Stimulated activated CD4-positive, alpha-beta T cell treated with anti-CD3 and anti-CD28 coated beads, Interleukin-1b, Interleukin-23, amount 100 ng/mL, for 4 hours (primary cell): ENCODE measurements at regions not wholly inside any gene's neighbourhood (a gene's known extent, or its start where the extent isn't known, plus 50 kb on each side); places are given as distances from the start of the nearest gene placed in this dataset.
"Not testable (repeated sequence)": the region's sequence is repeated elsewhere in the genome, so short reads cannot be mapped to it uniquely, and the experiment has no call there.

Source experiments
- DNase-seq, 2 donors: peaks; one replicate each; pipeline ENCODE4 v3.0.0-alpha.2; 2020; ENCODE audit warnings: low read depth in 2 of 2

- not testable (repeated sequence) for DNase-seq
Measured at GRCh38 chrX:150125045-150125444, 186.8 kb upstream of the EOLA2 start.

DNA sequence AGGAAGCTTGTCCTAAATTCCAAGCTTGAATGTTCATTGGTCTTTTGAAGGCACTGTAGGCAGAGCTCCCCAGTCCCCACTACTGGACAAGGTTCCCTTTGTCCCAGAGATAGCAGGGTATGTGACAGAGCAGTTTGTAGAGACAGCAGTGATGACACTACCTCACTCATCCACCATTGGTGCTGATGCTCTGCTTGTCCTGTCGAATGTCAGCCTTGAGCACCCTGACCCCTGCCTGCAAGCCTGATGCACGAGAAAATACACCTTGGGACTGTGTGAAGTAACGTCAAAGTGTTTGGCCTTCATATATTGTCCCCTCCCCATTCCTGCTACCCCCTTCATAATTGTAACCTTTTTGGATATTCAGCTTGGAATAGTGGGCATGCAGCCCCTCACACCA, 188.9 kb upstream of the EOLA2 start:
- DNase-seq, result no peak

- no peak for DNase-seq
Measured at GRCh38 chrX:150143721-150144440, 205.6 kb upstream of the EOLA2 start.

DNA sequence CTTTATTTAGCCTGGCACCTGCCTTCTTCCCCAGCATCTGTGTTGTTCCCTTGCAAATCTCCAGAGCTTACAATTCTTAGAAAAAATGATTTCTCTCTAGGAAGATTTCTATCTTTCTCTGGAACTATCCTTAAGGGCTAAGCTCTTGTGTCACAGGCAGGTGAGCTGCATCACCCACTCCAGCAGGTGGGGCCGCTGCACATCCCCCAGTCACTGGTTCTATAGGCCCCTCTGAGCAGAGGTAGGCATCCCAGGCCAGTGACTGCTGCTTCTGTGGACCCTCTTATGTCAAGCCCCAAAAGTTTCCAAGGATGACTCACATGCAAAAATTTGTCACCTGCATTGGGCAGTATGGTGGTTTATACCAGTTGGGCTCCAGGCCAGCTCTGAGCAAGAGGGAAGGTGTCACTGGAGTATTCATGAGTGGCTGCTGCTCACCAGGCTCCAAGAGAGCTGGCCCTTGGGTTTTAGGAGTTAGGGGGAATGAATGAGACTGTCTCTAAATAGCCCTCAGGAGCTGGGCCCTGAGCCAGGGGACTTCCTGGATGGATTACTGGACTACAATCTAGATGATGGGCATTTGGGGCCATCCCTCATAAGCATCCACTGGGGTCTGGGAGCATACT, 208.1 kb upstream of the EOLA2 start:
- no peak for DNase-seq

DNA sequence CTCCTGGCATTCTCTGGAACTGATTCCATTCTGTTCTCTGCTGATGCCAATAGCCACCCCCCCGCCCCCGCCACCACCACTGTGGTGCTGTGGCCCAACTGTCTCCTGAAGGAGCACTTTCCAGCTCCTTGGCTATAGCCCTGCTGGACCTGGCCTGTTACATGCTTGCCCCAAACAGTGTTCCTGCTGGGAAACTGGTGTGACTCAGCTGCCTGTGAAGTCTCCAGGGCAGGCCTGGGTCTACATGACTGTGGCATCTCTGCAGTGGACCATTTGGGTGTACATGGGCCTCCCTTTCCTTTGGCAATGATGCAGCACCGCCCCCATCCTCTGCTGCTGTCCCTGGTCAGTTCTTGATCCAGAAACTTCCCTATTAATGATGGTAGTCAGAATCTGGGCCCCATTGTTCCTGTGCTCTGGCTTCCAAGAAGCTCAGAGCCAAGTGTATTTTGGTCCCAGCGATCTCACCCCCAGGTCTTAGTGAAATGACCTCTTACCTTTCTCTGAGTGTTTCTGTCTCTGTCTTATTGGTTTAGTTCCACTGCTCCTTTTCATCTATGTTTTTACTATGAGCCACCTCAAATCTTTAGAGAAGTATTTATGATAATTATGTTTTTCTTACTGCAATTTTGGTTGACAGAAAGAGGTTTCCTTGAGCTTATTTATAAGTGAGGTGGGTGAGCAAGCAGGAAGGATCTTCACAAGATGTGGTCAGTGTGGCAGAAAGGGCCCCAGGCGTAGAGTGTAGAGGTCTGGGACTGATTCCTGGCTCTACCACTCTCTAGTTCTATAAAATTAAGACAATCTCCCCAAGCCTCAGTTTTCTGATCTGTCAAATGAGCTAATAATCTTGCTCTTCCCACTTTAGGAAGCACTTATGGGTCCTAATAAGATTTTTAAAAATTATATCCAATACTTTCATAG, 210.7 kb upstream of the EOLA2 start:
- no peak for DNase-seq

DNA sequence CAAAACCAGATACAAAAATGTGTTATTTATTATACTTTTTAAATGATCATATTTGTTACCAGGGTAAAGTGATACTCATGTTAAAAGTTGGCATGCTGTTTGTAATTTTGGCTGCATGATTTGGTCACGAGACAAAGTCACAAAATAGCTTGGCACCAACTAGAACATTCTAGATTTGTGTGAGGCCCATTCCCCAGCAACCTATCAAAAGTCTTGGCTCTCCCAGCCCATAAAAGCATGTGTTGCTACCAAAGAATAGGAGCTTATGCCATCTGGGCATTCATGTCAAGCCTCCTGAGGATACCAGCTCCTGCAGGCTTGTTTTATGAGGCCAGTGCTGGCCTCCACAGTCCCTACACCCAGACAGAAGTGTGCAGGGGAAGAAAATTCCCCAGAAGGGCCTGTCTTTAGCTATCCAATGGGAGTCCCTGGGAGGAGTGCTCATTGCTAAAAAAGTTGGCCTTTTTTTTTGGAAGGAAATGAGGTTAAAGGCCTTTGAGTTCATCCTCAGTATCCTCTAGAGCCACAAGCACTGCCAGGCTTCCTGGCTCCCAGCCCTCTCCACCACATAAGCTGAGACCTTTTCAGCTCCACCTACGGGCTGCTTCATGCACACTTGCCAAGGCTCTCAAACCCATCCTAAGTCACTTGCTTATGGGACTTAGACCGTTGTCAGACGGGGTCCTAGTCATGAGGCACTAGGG, 211.9 kb upstream of the EOLA2 start:
- no peak for DNase-seq

DNA sequence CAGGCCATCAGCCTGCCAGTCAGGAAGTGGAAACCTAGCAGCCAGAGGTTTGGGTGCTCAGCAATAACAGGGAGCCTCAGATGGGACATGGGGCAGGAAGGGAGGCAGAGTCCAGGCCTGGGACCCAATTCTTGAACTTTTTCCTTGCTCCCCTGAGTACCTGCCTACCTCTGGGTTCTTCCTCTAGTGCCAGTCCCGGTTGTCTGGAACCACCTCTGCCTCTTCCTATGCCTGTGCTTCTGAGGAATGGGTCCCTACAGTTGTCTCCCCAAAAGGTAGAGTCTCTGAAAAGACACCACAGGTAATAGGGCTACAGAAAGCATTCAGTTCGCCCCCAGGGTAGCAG, 212.4 kb upstream of the MAMLD1 start:
- no peak for DNase-seq

DNA sequence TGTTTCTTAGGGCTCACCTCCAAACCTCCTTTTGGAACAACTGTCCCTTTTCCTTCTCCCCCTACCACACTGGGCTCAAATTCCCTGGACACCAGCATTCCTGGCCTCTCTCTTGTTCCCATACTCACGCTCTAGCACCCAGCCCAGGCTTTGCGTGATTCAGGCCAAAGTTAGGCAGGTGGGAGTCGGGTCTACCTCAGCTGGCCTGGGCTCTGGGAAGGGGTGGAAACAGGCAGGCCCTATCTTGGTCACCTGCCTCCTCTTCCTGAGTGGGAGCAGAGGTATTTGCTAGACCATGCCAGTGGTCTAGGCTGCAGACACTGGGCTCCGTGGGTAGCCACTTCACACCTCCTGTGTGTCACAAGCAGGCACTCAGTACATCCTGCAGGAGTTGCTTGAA, 211.1 kb upstream of the MAMLD1 start:
- DNase-seq, result no peak

GRCh38 chrX:150152546-150152945, 210.6 kb upstream of the MAMLD1 start:
- DNase-seq, result no peak

- DNase-seq, result no peak
Measured at GRCh38 chrX:150155436-150156035, 207.6 kb upstream of the MAMLD1 start.

GRCh38 chrX:150156615-150157014, 206.5 kb upstream of the MAMLD1 start:
- no peak for DNase-seq

DNA sequence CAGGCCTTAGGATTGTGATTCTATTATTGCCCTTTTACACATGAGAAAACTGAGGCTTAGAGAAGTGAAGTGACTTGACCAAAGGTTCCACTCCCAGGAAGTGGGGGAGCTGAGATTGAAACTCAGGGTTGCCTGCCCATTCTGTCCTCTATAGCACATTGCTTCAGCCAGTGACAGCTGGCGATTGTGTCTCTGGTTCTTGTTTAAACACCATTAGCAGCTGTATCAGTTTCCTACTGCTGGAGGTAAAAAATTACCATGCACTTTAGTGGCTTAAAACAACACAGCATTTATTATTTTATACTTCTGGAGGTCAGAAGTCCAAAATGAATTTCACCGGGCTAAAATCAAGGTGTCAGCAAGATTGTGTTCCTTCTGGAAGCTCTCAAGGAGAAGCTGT, 205.8 kb upstream of the MAMLD1 start:
- no peak for DNase-seq

- no peak for DNase-seq
Measured at GRCh38 chrX:150158554-150159332, 204.4 kb upstream of the MAMLD1 start.

- no peak for DNase-seq
Measured at GRCh38 chrX:150159537-150159936, 203.6 kb upstream of the MAMLD1 start.

GRCh38 chrX:150160656-150161055, 202.5 kb upstream of the MAMLD1 start:
- no peak for DNase-seq

GRCh38 chrX:150161193-150161592, 201.9 kb upstream of the MAMLD1 start:
- DNase-seq, result no peak

- no peak for DNase-seq
Measured at GRCh38 chrX:150162141-150162540, 201.0 kb upstream of the MAMLD1 start.

DNA sequence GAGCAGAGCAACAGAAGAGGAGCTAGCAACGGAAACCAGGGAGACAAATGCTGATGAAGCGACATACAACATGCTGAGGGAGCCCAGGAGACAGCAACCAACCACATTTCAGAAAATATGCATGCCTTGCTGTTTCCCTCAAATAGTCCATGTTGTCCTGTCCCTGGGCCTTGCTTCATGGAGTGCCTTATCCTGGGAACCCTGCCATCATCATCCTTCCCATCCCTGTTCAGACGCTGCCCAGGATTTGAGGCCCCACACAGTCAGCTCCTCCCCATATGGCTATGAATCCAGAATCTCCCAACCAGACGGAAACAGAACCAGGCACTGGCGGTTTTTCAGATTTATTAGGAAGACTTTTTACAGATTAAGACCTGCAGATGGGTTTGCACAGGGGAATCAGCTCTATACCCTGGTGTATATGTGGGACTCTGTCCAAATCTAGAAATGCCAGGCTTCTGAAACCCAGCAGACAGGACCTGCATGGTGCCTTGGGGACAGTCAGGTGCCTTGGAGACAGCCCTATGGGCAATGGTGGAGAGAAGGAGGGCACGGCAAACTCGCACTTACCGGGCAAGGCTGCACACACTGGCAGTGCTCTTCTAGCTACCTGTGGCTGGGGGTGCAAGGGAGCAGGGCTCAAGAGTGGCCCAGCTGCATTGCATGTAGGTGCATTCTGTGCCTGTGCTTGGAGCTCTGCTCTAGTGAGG, 199.7 kb upstream of the MAMLD1 start:
- no peak for DNase-seq

DNA sequence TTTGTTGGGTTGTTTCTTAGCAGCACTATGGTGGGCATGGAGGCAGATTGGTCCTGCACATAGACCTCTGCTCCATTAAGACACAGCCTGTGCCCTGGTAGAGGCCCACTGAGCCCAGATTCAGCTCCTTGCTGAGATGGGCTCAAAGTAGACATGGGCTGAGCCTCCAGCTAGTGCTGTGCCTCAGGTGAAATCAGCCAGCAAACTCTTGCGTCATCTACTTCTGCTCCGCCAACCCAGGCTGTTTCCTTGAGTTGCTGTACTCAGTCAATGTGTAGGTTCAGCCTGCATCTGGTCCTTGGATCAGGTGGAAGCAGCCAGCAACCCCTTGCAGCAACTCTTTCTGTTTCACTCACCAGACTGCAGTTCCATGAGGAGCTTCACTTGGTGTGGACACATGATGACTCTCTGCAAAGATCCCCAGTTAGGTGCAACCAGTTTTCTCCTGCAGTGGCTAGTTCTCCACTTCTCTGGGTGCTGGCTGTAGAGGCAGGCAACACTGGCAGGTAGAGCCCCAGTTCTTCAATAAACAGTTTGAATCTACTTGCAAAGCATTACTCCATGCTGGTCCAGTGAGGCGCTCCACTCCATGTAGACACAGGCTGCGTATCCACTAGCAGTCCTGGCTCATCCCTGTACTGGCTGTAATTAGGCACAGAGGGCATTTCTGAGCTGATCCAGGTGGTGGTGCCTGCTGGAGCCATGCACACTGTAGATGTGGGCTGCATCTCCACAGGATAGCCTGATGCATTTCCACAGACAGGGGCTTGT, 199.0 kb upstream of the MAMLD1 start:
- DNase-seq, result no peak
